ENCODE measurements at regions not wholly inside any gene's neighbourhood (a gene's known extent, or its start where the extent isn't known, plus 50 kb on each side); places are given as distances from the start of the nearest gene placed in this dataset.
"Not testable (repeated sequence)": the region's sequence is repeated elsewhere in the genome, so short reads cannot be mapped to it uniquely, and the experiment has no call there.

DNA sequence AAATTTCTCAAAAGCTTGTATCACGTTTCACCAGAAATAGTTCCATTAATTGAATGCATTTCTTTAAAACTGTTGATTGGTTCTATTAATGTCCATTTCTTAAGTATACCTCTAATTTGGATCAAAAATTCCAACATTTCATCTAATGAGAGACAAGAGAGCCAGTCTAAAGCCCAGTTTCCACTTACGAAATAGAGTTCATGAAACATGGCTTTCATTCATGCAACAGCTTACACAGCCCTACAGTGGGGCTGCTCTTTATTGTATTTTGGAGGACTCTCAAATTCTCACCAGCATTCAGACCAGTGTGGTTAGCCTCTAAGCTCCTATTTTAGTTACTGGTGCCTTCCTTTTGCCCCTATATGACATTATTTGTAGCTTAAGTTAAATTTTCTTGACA, 566.9 kb upstream of the RGMB start:
- no peak for FAIRE-seq
- TF ChIP-seq TAF1 (IDR thresholded peaks at IDR 0.05; ENCODE audit: borderline replicate concordance, low read depth, low read length) (no peak), POLR2A (IDR thresholded peaks at IDR 0.05; ENCODE audit: low read depth, low read length) (no peak), POLR2AphosphoS5 (IDR thresholded peaks at IDR 0.05; ENCODE audit: low read depth, low read length) (no peak)
- no peak for DNase-seq (ENCODE audit: insufficient read length)

DNA sequence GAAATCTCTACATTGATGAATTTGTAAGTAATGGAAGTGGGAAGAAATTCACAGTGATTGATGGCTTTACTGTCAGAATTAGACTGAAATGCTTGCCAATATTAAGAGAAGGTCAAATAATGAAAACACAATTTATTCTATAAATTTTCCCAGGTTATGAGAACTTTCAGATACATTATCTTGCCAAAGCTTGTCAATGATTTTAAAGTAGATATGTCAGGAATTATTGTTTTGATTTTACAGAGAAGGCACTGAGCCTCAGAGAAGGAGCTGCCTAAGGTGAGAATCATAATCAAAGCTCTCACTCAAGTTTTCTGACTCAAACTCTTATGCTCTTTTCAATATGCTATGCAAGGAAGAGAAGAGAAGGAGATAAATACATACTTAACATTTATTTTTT, 564.0 kb upstream of the RGMB start:
- TF ChIP-seq POLR2AphosphoS5 (IDR thresholded peaks at IDR 0.05; ENCODE audit: low read depth, low read length) (no peak), TAF1 (IDR thresholded peaks at IDR 0.05; ENCODE audit: borderline replicate concordance, low read depth, low read length) (no peak), POLR2A (IDR thresholded peaks at IDR 0.05; ENCODE audit: low read depth, low read length) (no peak)
- no peak for DNase-seq (ENCODE audit: insufficient read length)
- no peak for FAIRE-seq

DNA sequence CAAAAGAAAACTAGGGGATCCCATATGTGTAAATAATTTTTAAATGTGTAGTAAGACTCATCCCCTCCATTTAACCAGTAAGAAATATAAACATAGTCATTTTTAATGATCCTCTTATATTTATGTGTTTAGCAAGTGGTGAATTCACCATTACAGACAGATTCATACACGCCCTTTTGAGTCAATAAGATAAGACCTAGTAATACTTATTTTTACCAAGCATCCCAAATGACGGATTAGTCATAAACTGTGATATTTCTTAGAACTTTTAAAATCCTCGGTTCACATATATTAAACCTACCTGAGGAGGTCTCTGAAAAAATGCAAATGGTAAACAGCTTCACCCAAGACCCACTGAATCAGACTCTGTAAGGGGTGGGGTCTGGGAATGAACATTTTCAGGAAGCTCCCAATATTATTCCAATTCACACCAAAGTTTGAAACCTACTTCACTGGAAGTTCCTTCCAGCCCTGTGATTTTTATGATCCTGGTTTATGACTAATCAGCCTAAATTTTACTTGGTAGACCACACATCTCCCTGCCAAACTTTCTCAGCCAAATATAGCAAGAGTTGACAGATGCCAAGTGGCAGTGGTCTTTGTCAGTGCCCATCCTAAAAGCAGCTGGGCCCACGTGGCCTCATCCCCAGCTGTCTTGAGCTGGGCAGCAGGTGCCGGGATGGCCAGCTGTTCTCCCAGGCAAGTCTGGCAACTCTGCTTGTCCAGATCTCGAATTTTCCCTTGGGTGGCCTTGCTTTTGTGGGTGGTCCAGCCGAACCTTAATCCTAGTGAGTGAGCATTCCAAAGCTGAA, 559.0 kb upstream of the RGMB start:
- TF ChIP-seq POLR2AphosphoS5 (IDR thresholded peaks at IDR 0.05; ENCODE audit: low read depth, low read length) (no peak), POLR2A (IDR thresholded peaks at IDR 0.05; ENCODE audit: low read depth, low read length) (no peak), TAF1 (IDR thresholded peaks at IDR 0.05; ENCODE audit: borderline replicate concordance, low read depth, low read length) (no peak)
- FAIRE-seq (no peak), DNase-seq (ENCODE audit: insufficient read length) (no peak)

DNA sequence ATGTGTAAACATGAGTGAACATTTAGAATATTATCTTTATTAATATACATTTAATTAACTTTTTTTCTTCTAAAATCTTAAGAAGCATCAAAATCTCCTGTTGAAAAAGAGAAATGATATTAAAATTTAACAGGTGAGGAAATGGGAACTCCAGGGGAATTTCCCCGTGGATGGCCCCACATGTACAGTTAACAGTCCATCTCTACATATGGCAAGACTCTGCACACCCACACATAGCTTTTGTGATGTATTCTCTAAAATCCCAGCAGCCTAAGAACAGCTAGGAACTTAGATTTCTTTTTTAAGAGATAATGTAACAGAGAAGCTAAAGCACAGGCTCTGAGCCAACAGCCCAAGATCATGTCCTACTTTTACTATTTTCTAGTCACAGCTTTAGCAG, 556.3 kb upstream of the RGMB start:
- FAIRE-seq, result no peak
- DNase-seq (ENCODE audit: insufficient read length), result no peak
- TF ChIP-seq POLR2AphosphoS5 (IDR thresholded peaks at IDR 0.05; ENCODE audit: low read depth, low read length) (no peak), POLR2A (IDR thresholded peaks at IDR 0.05; ENCODE audit: low read depth, low read length) (no peak), TAF1 (IDR thresholded peaks at IDR 0.05; ENCODE audit: borderline replicate concordance, low read depth, low read length) (no peak)

DNA sequence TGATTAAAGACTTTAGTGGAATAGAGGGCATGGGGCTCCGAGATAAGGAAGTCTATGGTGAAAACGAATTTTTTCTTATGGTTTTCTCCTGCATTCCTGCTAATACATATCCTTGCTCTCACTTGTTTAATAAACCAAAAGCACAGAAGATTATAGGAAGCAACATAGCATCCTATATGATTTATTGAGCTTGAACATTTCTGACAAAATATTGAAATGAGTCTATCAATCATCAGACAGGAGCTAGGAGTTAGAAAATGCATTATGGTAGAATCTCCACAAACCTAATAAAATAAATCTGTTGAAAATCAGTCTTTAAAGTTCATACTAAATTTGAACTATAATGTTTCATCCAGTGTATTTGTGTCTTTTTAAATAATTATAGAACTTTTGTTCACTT, 554.6 kb upstream of the RGMB start:
- TF ChIP-seq POLR2AphosphoS5 (IDR thresholded peaks at IDR 0.05; ENCODE audit: low read depth, low read length), result no peak
- DNase-seq (ENCODE audit: insufficient read length) (no peak), FAIRE-seq (no peak)

DNA sequence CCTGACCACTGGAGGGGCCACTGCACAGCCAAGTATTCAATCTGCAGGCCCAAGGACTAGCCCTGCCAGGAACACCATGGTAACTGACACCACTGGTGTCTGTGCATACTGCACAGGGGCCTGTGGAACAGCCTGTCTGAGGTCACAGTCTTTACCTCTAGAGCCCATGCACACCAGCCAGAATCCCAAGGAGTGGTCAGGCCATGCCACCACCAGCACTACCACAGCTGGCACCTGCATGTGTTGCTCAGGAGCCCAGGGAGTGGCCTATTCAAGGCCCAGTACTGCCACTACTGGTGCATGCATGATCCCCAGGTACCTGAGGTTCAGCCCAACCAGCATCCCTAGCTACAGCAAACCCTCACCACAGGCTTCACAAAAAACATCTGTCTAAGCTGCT, 546.0 kb upstream of the RGMB start:
- DNase-seq (ENCODE audit: insufficient read length) (no peak), FAIRE-seq (no peak)
- no peak for TF ChIP-seq POLR2AphosphoS5 (IDR thresholded peaks at IDR 0.05; ENCODE audit: low read depth, low read length)
- TF ChIP-seq TAF1 (IDR thresholded peaks at IDR 0.05; ENCODE audit: borderline replicate concordance, low read depth, low read length), result no peak
- no peak for TF ChIP-seq POLR2A (IDR thresholded peaks at IDR 0.05; ENCODE audit: low read depth, low read length)

DNA sequence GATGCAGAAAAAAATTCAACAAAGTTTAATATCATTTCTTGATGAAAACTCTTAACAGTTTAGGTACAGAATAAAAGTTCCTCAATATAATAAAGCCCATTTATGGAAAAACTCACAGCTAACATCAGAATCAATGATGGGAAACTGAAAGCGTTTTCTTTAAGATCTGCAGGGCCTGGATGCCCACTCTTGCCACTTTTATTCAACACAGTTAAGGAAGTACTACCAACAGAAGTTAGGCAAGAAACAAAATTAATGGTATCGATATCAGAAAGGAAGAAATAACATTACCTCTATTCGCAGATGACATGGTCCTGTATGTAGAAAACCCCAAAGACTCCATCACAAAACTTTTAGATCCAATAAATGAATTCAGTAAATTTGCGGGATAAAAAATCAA, 542.4 kb upstream of the RGMB start:
- FAIRE-seq (no peak), DNase-seq (ENCODE audit: insufficient read length) (no peak)
- TF ChIP-seq POLR2A (IDR thresholded peaks at IDR 0.05; ENCODE audit: low read depth, low read length) (no peak), POLR2AphosphoS5 (IDR thresholded peaks at IDR 0.05; ENCODE audit: low read depth, low read length) (no peak), TAF1 (IDR thresholded peaks at IDR 0.05; ENCODE audit: borderline replicate concordance, low read depth, low read length) (no peak)

DNA sequence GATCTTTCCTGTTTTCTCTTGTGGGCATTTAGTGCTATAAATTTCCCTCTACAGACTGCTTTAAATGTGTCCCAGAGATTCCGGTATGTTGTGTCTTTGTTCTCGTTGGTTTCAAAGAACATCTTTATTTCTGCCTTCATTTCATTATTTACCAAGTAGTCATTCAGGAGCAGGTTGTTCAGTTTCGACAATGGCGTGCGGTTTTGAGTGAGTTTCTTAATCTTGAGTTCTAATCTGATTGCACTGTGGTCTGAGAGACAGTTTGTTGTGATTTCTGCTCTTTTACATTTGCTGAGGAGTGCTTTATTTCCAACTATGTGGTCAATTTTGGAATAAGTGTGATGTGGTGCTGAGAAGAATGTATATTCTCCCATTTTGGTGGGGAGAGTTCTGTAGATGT, 535.7 kb upstream of the RGMB start:
- DNase-seq (ENCODE audit: insufficient read length); FAIRE-seq: not testable (repeated sequence)

DNA sequence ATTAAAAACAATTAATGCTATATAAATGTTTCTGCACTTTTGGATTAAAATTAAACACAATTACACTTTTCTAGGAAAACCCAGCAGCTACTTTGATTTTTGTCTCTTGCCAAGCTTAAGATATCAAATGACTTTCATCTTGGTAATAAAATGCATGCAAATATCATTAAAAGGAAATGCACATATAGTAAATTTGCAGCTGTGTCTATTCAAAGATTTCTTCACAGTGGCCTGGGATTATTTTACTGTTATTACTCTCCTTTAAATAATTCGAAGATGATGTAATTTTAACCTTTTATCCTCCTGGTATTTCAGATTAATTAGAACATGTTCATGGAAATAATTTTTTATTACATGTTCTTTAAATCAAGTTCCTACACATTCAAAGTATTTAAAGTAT, 529.5 kb upstream of the RGMB start:
- no peak for TF ChIP-seq POLR2A (IDR thresholded peaks at IDR 0.05; ENCODE audit: low read depth, low read length)
- TF ChIP-seq POLR2AphosphoS5 (IDR thresholded peaks at IDR 0.05; ENCODE audit: low read depth, low read length), result no peak
- no peak for TF ChIP-seq TAF1 (IDR thresholded peaks at IDR 0.05; ENCODE audit: borderline replicate concordance, low read depth, low read length)
- DNase-seq (ENCODE audit: insufficient read length) (no peak), FAIRE-seq (no peak)

DNA sequence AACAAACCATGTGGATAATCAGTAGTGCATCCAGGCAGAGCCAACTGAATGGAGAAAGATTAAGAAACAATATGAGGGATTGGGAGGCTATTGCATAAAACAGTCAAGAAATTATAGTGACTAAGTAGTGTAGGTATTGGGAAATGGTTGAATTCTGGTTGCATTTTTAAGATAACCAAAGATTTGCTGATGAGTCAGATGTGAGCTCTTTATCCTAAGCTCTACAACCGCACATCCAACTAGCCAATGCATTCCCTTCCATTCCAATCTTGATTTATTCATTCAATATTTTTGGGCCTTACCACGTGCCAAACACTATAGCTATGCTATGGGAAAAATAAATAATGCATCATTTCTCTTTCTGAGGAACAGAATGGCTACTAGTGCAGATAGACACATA, 524.5 kb upstream of the RGMB start:
- TF ChIP-seq POLR2AphosphoS5 (IDR thresholded peaks at IDR 0.05; ENCODE audit: low read depth, low read length) (no peak), TAF1 (IDR thresholded peaks at IDR 0.05; ENCODE audit: borderline replicate concordance, low read depth, low read length) (no peak), POLR2A (IDR thresholded peaks at IDR 0.05; ENCODE audit: low read depth, low read length) (no peak)
- DNase-seq (ENCODE audit: insufficient read length), result no peak
- no peak for FAIRE-seq

DNA sequence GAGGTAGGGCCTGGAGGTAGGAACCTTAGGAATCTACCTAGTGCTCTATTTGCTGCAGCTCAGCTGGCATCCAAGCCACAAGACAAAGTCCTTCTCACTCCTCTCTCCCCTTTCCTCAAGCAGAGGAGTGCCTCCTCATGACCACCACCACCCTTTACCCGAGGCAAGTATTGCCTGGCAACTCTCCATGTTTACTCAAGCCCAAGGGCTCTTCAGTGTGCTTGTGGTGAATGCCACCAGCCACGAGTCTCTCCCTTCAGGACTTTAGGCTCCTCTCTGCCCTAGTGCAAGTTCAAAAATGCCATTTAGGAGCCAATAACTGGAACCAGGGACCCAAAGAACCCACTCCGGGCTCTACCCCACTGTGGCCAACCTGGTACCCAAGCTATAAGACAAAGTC, 514.5 kb upstream of the RGMB start:
- FAIRE-seq (no peak), DNase-seq (ENCODE audit: insufficient read length) (no peak)
- TF ChIP-seq TAF1 (IDR thresholded peaks at IDR 0.05; ENCODE audit: borderline replicate concordance, low read depth, low read length), result no peak
- no peak for TF ChIP-seq POLR2AphosphoS5 (IDR thresholded peaks at IDR 0.05; ENCODE audit: low read depth, low read length)
- TF ChIP-seq POLR2A (IDR thresholded peaks at IDR 0.05; ENCODE audit: low read depth, low read length), result no peak

DNA sequence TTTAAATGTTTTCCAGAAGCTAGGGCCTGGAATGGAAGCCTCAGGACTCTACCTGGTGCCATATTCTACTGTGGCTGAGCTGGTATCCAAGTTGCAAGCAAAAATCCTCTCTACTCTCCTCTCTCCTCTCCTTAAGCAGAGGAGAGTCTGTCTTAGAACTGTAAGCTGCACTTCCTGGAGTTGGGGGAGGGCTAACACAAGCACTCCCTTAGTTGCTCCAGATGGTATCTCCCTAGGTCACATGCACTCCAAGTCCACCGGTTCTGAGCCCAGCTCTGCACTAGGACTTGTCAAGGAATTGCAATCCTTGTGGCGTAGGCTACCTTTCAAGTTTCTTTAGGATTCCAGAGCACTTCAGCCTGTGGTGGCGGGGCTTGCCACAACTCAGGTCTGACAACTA, 513.9 kb upstream of the RGMB start:
- no peak for FAIRE-seq
- DNase-seq (ENCODE audit: insufficient read length), result no peak
- TF ChIP-seq POLR2AphosphoS5 (IDR thresholded peaks at IDR 0.05; ENCODE audit: low read depth, low read length) (no peak), POLR2A (IDR thresholded peaks at IDR 0.05; ENCODE audit: low read depth, low read length) (no peak), TAF1 (IDR thresholded peaks at IDR 0.05; ENCODE audit: borderline replicate concordance, low read depth, low read length) (no peak)

DNA sequence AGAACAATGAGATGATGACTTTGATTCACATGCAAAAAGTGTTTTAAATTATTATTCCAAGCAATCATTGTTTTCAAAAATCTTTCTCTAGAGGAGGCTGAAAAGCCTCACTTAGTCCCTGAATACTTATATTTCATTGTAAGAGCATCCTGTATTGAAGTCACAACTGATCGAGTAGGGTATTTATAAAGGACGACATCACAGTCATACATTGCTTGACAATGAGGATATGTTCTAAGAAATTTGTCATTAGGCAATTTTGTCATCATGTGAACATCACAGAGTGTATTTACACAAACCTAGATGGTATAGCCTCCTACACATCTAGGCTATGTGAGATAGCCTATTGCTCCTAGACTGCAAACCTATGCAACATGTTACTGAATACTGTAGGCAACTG, 510.4 kb upstream of the RGMB start:
- FAIRE-seq, result no peak

More for the DNA sequence above, 510.4 kb upstream of the RGMB start:
- TF ChIP-seq POLR2A (IDR thresholded peaks at IDR 0.05; ENCODE audit: low read depth, low read length) (no peak), TAF1 (IDR thresholded peaks at IDR 0.05; ENCODE audit: borderline replicate concordance, low read depth, low read length) (no peak), POLR2AphosphoS5 (IDR thresholded peaks at IDR 0.05; ENCODE audit: low read depth, low read length) (no peak)
- no peak for DNase-seq (ENCODE audit: insufficient read length)

All from GM12892 (cell line).